Activated naive CD8-positive, alpha-beta T cell treated with anti-CD3 and anti-CD28 coated beads for 36 hours (primary cell): ENCODE measurements at regions not wholly inside any gene's neighbourhood (a gene's known extent, or its start where the extent isn't known, plus 50 kb on each side); places are given as distances from the start of the nearest gene placed in this dataset.

Experiments
- DNase-seq: peaks from one replicate; pipeline ENCODE4 v3.0.0; 2021
- H3K27ac Mint-ChIP-seq: one replicate; pipeline ENCODE4 v1.8.0; 2022; ENCODE audit warnings: mild to moderate bottlenecking, moderate library complexity, mixed read lengths
- H3K27me3 Mint-ChIP-seq: one replicate; pipeline ENCODE4 v1.8.0; 2022; ENCODE audit warnings: mild to moderate bottlenecking, mixed read lengths
- H3K36me3 Mint-ChIP-seq: one replicate; pipeline ENCODE4 v1.8.0; 2021; ENCODE audit warnings: mild to moderate bottlenecking, mixed read lengths
- H3K4me1 Mint-ChIP-seq: one replicate; pipeline ENCODE4 v1.8.0; 2021; ENCODE audit warnings: mixed read lengths
- H3K4me3 Mint-ChIP-seq: one replicate; pipeline ENCODE4 v1.8.0; 2022; ENCODE audit warnings: mild to moderate bottlenecking, moderate library complexity, mixed read lengths
- H3K9me3 Mint-ChIP-seq: one replicate; pipeline ENCODE4 v1.8.0; 2022; ENCODE audit warnings: mixed read lengths

DNA sequence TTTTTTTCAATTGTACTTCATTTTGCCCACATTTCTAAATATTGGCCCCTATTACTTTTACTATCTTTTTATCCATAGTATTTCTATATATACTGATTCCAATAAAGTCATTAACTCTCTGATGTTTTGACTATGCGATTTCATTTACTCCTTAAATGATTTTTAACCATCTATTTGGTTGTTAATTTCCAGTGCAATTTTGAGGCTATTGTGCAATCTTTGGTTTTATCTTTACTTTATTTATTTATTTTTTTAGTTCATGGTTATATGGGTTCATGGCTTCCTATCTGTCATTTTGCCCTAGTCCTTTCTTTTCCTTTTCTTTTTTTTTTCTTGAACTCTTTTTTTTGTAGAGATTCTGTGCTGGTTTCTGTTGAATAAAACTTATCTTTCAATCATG lies 1408.0 kb upstream of the GBE1 start:
- H3K4me1 Mint-ChIP-seq: no peaks in the 10 kb centered on the region
- H3K27me3 Mint-ChIP-seq: no peaks in the 10 kb centered on the region
- no peak for DNase-seq
- peaks cover 7% of the 10 kb centered on the region for H3K9me3 Mint-ChIP-seq
- H3K4me3 Mint-ChIP-seq: no peak overlapping the region
- no peak overlapping the region for H3K27ac Mint-ChIP-seq
- no peaks in the 10 kb centered on the region for H3K36me3 Mint-ChIP-seq

- H3K4me3 Mint-ChIP-seq: no peak overlapping the region
- H3K4me1 Mint-ChIP-seq: no peaks in the 10 kb centered on the region
- no peaks in the 10 kb centered on the region for H3K27me3 Mint-ChIP-seq
- no peak for DNase-seq
- no peak overlapping the region for H3K27ac Mint-ChIP-seq
- H3K9me3 Mint-ChIP-seq: peaks cover 9% of the 10 kb centered on the region
- H3K36me3 Mint-ChIP-seq: no peaks in the 10 kb centered on the region
These were observed 1389.5 kb upstream of the GBE1 start for GRCh38 chr3:83150896-83151295.

DNA sequence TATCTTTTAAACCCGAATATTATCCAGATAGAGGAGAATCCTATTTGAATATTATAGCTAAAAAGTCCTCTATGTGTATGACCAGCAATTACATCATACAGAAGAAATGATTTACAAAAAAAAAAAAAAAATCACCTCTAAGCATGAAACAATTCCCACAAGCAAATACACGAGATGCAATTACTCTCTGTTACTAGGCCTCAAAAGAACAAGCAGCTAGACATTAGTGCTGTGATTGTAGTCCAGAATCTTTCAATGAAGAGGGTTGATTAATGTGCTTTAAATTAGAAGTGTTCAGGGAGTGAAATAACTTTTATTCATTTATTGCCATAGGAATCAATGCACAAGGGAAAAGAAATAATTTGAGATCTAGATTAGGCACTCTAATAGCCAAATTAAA lies 1379.5 kb upstream of the GBE1 start:
- H3K4me3 Mint-ChIP-seq: no peak overlapping the region
- no peaks in the 10 kb centered on the region for H3K4me1 Mint-ChIP-seq
- H3K27me3 Mint-ChIP-seq: no peaks in the 10 kb centered on the region
- no peak for DNase-seq
- H3K9me3 Mint-ChIP-seq: peaks cover 2% of the 10 kb centered on the region
- H3K27ac Mint-ChIP-seq: no peak overlapping the region
- H3K36me3 Mint-ChIP-seq: no peaks in the 10 kb centered on the region

DNA sequence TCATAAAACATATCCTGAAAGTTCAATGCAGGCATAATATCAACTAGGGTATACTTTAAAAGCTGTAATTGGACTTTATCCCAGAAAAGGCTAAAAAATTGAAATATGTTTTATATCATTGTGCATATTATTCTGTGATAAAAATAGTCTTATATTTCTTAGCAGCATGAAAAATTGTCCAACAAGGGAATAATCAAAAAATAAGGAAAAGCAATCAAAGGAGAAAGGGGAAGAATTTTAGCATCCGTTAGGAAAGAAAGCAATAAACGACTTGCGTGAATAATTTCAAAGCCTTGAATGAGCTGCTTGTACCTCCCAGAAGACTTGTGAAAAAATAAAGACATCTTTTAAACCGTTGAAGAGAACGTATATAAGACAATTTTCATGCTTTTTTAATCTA lies 1369.8 kb upstream of the GBE1 start:
- Mint-ChIP-seq H3K4me1 (no peaks in the 10 kb centered on the region), H3K36me3 (no peaks in the 10 kb centered on the region), H3K4me3 (no peak overlapping the region), H3K27ac (no peak overlapping the region), H3K9me3 (peaks cover 2% of the 10 kb centered on the region), H3K27me3 (no peaks in the 10 kb centered on the region)
- DNase-seq: no peak

DNA sequence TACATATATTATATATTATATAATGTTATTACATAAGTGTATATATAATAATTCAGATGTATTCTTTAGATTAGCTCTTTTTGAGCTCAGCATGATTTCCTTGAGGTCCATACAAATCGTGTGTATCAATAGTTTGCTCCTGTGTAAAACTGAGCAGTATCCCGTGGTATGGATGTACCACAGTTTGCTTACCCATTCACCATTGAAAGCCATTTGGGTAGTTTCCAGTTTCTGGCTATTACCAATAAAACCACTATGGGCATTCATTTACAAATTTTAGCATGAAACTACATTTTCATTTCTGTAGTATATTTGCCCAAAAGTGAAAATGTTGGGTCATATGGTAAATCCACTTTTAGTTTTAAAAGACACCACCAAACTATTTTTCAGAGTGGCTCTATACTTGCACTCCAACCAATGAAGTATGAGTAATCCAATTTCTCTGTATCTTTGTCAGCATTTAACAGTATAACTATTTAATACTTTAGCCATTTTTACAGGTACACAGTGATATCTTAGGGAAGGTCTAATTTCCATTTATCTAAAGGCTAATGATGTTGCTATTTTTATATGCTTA lies 1361.4 kb upstream of the GBE1 start:
- DNase-seq: no peak
- H3K36me3 Mint-ChIP-seq: no peaks in the 10 kb centered on the region
- H3K4me1 Mint-ChIP-seq: no peaks in the 10 kb centered on the region
- no peak overlapping the region for H3K4me3 Mint-ChIP-seq
- no peaks in the 10 kb centered on the region for H3K27me3 Mint-ChIP-seq
- no peak overlapping the region for H3K27ac Mint-ChIP-seq
- peaks cover 3% of the 10 kb centered on the region for H3K9me3 Mint-ChIP-seq

DNA sequence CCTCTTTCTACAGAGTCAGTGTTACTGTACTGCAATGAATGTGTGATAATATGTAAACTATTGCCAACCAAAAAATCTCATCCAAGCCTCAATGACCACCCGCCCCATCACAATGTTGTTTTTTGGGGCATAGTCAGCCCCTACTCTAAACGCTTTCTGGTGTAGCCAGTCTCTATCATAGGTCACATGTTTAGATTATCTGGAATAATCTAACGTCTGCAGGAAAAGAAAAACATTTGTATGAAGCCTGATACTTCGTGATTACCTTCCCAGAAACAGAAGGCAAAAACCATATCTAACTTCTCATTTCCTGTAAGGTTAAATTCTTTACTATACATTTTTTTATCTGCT lies 1331.8 kb upstream of the GBE1 start:
- no peaks in the 10 kb centered on the region for H3K9me3 Mint-ChIP-seq
- no peaks in the 10 kb centered on the region for H3K27me3 Mint-ChIP-seq
- no peaks in the 10 kb centered on the region for H3K4me1 Mint-ChIP-seq
- no peak overlapping the region for H3K4me3 Mint-ChIP-seq
- H3K36me3 Mint-ChIP-seq: no peaks in the 10 kb centered on the region
- no peak for DNase-seq
- no peak overlapping the region for H3K27ac Mint-ChIP-seq

DNA sequence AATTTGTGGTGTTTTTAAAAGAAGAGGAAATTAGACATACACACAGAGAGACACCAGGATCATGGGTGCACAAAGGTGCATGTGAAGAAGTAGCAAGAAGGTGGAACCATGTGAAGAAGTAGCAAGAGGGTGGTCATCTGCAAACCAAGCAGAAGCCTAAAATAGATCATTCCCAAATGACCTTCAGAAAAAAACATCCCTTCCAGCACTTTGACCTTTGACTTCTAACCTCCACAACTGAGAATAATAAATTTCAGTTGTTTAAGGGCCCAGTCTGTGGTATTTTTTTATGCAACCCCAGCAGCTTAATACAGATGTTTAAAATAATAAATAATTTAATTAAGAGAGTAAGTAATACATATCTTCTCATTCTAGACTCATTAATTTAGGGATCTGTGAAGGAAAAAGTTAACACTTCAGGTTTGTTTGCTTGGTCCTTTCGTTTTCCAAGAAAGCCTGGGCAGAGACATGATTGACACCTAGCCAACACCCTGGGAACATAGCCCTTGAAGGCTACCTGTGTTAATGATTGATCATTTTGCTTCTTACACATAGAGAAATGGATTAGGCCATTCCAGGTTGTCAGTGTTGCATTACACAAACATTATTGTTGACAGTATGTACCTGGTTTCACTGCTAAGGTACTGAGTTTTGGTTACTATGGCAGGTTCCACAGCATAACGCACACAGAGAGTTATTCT lies 1331.2 kb upstream of the GBE1 start:
- no peaks in the 10 kb centered on the region for H3K27me3 Mint-ChIP-seq
- H3K27ac Mint-ChIP-seq: no peak overlapping the region
- H3K36me3 Mint-ChIP-seq: no peaks in the 10 kb centered on the region
- H3K9me3 Mint-ChIP-seq: no peaks in the 10 kb centered on the region
- no peak for DNase-seq
- no peak overlapping the region for H3K4me3 Mint-ChIP-seq
- H3K4me1 Mint-ChIP-seq: no peaks in the 10 kb centered on the region

DNA sequence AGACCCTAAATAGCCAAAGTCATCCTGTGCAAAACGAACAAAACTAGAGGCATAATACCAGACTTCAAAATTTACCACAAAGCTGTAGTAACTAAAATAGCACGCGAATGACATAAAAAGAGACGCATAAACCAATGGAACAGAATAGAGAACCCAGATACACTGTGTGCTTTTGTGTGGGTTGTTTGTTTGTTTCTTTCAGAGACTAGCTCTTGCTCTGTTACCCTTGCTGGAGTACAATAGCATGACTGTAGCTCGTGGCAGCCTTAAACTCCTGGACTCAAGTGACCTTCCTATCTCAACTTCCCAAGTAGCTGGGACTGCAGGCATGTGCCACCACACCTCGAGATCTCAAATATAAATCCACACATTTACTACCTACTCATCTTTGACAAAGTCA lies 1314.6 kb upstream of the GBE1 start:
- H3K9me3 Mint-ChIP-seq: peaks cover 4% of the 10 kb centered on the region
- no peak overlapping the region for H3K4me3 Mint-ChIP-seq
- no peaks in the 10 kb centered on the region for H3K27me3 Mint-ChIP-seq

DNA sequence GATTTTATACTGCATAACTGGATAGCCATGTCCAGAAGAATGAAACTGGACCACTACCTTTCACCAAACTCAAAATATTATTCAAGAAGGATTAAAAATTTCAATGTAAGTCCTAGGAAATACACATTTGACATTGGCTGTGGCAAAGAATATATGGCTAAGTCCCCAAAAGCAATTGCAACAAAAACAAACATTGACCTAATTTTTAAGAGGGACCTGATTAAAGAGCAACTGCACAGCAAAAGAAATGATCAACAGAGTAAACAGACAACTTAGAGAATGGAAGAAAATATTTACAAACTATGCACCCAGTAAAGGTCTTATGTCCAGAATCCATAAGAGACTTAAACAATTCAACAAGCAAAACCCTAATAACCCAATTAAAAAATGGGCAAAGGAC lies 1313.0 kb upstream of the GBE1 start:
- peaks cover 6% of the 10 kb centered on the region for H3K9me3 Mint-ChIP-seq
- no peak overlapping the region for H3K27ac Mint-ChIP-seq
- no peak overlapping the region for H3K4me3 Mint-ChIP-seq
- H3K27me3 Mint-ChIP-seq: no peaks in the 10 kb centered on the region
- no peaks in the 10 kb centered on the region for H3K36me3 Mint-ChIP-seq
- no peak for DNase-seq
- no peaks in the 10 kb centered on the region for H3K4me1 Mint-ChIP-seq

More for the DNA sequence above, 1314.6 kb upstream of the GBE1 start:
- DNase-seq: no peak
- H3K36me3 Mint-ChIP-seq: no peaks in the 10 kb centered on the region
- no peak overlapping the region for H3K27ac Mint-ChIP-seq
- no peaks in the 10 kb centered on the region for H3K4me1 Mint-ChIP-seq

DNA sequence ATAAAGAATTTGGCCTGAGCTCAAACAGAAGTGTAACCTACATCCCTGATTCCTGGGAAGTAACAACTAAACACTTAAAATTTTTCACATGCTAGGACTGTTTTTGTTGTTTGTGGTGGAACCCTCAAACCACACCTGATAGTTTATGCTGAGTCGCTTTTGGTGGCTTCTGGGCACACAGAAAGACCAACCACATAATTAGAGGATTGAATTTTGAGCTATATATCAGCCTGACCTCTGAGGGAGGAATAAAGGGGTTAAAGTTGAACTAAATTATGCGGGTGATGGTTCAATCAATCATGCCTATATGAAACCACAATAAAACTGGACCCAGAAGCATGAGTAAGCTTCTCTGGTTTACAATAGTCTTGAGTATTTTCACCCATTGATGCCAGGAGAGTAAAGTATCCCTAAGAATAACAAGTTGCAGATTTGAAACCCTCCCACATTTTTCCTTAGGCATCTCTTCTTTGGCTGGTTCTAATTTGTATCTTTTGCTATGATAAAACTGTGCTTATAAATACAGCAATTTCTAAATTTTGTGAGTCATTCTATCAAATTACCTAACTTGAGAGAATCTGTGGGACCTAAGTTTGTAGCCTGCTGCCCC lies 1304.5 kb upstream of the GBE1 start:
- Mint-ChIP-seq H3K27me3 (no peaks in the 10 kb centered on the region), H3K27ac (no peak overlapping the region), H3K36me3 (no peaks in the 10 kb centered on the region), H3K4me1 (no peaks in the 10 kb centered on the region), H3K9me3 (peaks cover 15% of the 10 kb centered on the region), H3K4me3 (no peak overlapping the region)
- DNase-seq: no peak

- DNase-seq: no peak
- no peak overlapping the region for H3K4me3 Mint-ChIP-seq
- H3K4me1 Mint-ChIP-seq: no peaks in the 10 kb centered on the region
- no peaks in the 10 kb centered on the region for H3K36me3 Mint-ChIP-seq
- peaks cover 18% of the 10 kb centered on the region for H3K9me3 Mint-ChIP-seq
- no peak overlapping the region for H3K27ac Mint-ChIP-seq
- no peaks in the 10 kb centered on the region for H3K27me3 Mint-ChIP-seq
These were observed 1302.0 kb upstream of the GBE1 start for GRCh38 chr3:83063446-83063845.

- Mint-ChIP-seq H3K27me3 (no peaks in the 10 kb centered on the region), H3K9me3 (no peaks in the 10 kb centered on the region), H3K36me3 (no peaks in the 10 kb centered on the region), H3K4me3 (no peak overlapping the region), H3K27ac (no peak overlapping the region), H3K4me1 (no peaks in the 10 kb centered on the region)
- no peak for DNase-seq
These were observed 1287.1 kb upstream of the GBE1 start for GRCh38 chr3:83048556-83048955.

DNA sequence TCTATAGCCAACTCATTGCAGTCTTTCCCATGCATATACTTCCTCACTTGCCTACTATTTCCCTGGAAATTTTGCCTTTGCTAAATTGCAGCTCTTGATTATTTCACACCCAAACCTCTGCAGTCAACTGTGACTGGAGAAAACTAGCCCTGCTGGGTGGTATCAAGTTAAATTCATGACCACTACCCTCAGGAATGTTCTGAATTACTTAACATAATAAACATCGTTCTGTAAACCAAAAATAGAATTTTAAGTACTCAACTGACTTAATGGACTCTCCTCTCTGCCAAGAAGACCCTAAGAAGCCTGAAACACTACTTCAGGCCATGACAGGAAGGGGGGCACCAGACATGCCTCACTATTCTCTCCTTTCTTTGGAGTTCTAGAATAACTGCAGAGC lies 1278.0 kb upstream of the GBE1 start:
- DNase-seq: no peak
- H3K4me1 Mint-ChIP-seq: no peaks in the 10 kb centered on the region
- H3K27ac Mint-ChIP-seq: no peak overlapping the region
- H3K9me3 Mint-ChIP-seq: no peaks in the 10 kb centered on the region
- H3K36me3 Mint-ChIP-seq: no peaks in the 10 kb centered on the region
- no peak overlapping the region for H3K4me3 Mint-ChIP-seq
- no peaks in the 10 kb centered on the region for H3K27me3 Mint-ChIP-seq

DNA sequence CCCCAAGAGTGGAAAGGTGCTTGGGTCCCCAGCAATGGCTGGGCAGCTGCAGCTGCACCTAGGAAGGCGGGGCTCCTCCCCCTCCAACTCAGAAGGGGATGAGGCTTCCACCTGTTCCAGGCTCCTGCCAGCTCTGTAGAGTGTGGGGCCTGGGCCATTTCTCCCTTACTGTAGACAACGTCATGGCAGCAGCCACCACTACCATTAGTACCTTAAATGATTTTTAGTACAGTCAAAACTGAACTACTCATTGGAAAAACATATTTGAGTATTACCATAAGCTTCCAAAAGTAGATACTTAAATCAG lies 1274.2 kb upstream of the GBE1 start:
- Mint-ChIP-seq H3K36me3 (no peaks in the 10 kb centered on the region), H3K9me3 (no peaks in the 10 kb centered on the region), H3K4me3 (no peak overlapping the region), H3K27me3 (no peaks in the 10 kb centered on the region), H3K27ac (no peak overlapping the region), H3K4me1 (no peaks in the 10 kb centered on the region)
- no peak for DNase-seq

DNA sequence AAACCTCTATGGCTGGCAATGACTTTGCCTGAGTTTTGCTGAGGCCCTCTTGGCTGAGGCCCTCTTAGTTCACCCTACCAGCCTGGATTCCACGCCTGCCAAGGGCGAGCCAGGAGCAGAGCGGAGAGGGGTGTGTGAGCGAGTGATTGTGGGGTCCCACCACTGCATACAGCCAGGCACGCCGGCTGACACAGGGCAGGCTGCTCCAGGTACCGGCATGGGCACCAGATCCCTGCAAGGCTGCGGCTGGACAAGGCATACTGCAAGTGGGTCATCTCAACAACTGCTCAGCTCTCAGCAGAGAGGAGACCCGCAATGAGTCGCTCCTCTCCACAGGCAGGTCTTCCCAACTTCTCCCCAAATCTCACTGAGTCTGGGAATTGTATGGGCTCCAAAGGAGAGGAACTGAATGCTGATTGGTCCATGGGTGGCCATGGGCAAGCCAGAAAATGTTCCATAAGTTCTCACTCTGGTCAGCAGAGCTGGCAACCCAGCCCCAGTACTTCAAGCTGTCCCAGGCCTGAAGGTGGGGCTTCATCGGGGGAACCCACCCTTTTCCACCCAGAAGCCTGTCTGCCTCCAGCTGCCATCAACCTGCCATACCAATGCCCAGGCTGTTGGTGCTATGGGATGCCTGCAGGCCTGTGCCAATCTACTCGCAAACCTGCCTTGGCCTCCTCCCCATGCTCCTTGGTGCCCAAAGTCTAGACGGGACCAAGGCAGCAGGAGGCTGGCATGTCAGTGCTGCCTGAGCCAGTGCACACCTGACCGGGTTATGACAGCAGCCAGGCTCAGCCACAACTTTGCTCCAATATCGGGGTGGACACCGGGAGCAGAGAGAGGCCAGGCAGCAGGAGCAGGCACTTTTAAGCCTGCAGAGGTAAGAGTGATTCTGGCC lies 1273.6 kb upstream of the GBE1 start:
- H3K4me3 Mint-ChIP-seq: no peak overlapping the region
- no peaks in the 10 kb centered on the region for H3K27me3 Mint-ChIP-seq
- no peaks in the 10 kb centered on the region for H3K4me1 Mint-ChIP-seq
- no peaks in the 10 kb centered on the region for H3K9me3 Mint-ChIP-seq
- no peak for DNase-seq
- no peaks in the 10 kb centered on the region for H3K36me3 Mint-ChIP-seq
- H3K27ac Mint-ChIP-seq: no peak overlapping the region
